OCI-LY7 (cell line): ENCODE measurements at regions not wholly inside any gene's neighbourhood (a gene's known extent, or its start where the extent isn't known, plus 50 kb on each side); places are given as distances from the start of the nearest gene placed in this dataset.

Source experiments
- CTCF ChIP-seq: fragments of 200-600 bp; sonication (generic); conservative IDR thresholded peaks from 2 replicates; pipeline ENCODE4 v1.5.1; 2014; ENCODE audit warnings: mild to moderate bottlenecking, antibody characterized with exemption, low read length, moderate library complexity, mixed read lengths
- EZH2phosphoT487 ChIP-seq: fragments of 200-600 bp; sonication (generic); IDR thresholded peaks from 2 replicates; pipeline ENCODE4 v1.6.1; 2018; ENCODE audit warnings: low read depth, borderline replicate concordance, mild to moderate bottlenecking, mixed run types, antibody characterized with exemption, low read length, moderate library complexity, mixed read lengths

- TF ChIP-seq CTCF (no peak), EZH2phosphoT487 (no peak)
Measured at GRCh38 chr2:129861666-129862288, 117.7 kb upstream of the RAB6C start.
